ENCODE measurements at regions not wholly inside any gene's neighbourhood (a gene's known extent, or its start where the extent isn't known, plus 50 kb on each side); places are given as distances from the start of the nearest gene placed in this dataset.

DNA sequence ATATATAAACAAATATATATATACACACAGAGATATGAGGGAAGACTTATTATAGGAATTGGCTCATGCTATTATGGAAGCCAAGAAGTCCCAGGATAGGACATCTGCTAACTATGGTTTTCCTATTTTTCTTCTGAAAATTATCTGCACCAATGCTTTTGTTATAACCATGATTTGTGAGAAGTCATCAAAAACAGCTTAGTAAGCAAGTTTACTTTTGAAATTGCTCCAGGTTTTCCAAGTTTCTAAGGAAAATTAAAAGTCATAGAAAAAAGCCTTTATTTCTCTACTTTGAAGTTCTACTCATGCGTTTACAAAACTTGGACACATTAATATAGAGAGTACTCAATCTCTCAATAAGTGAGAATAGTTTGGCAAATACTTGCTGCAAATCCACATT, 213.1 kb downstream of the TRAM1L1 start:
- DNase-seq (ENCODE audit: low spot score), result no peak

DNA sequence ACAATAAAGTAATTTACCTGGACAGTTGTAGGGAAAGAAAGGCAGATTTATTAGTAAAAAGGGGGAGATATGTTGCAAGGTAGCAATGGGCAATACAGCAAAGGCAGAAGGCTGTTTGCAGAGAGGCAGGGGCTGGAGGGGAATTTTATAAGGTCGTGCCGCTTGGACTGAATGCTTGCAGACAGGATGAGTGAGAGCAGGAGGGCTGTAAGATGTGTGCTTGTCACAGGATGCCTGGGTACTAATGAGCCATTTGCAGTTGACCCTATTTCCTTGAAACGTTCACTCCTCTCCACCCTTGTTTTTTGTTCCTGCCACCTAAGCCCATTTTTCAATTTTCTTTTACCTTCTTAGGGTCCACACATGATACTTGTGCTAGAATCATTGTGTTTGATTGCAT, 214.7 kb downstream of the TRAM1L1 start:
- DNase-seq (ENCODE audit: low spot score), result no peak

DNA sequence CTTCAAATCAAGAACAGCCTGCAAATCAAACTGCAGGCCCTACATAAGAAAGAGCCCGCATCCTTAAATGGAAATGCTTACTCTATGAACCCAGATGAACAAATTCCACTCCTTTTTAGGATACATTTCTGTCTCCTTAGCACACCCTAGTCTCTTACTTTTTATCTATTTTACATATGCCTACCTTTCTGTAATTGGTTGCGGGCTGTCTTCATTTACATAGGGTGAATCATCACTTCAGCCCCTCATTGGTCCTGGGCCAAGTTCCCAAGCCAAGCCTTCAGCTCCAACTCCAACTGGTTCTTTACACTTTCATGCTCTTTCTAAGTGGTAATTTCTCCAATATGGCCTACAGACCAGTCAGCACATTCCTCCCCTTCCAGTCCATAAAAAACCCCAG, 219.3 kb downstream of the TRAM1L1 start:
- no peak for DNase-seq (ENCODE audit: low spot score)

DNA sequence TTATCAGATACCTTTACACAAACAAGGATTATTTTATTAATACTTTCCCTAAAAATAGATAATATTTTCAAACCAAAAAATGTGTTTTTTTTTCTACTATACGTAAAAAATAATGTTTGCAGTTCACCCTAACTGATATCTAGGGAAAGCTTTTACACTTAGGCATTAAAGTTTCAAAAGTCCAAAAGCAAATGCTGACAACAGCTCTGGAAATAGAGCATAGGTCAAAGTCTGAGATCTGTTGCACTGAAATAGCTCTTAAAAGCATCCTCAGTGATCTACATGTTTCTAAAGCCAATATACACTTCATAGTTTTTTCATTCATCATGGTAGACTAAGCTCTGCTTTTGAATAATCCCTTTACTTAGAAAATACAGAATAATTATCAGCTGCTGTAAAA, 222.8 kb downstream of the TRAM1L1 start:
- DNase-seq (ENCODE audit: low spot score), result no peak

DNA sequence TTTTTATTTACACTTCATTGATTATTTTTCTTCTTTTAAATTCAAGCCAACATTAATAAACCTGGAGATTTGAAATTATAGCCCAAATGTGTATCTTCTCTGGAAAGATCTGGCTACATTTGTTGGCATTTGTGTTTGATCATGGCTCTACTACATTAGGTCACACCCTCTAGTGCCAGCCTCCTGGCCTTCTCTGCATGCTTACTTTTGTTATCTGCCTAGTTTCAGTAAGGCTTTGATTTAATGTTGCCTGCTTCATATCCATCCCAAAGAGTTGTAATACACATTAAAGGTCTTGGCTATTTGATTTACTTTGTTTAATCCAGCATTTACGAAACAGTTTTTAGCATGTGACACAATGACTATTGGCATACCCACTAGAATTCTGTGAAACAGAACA, 224.5 kb downstream of the TRAM1L1 start:
- DNase-seq (ENCODE audit: low spot score), result no peak

DNA sequence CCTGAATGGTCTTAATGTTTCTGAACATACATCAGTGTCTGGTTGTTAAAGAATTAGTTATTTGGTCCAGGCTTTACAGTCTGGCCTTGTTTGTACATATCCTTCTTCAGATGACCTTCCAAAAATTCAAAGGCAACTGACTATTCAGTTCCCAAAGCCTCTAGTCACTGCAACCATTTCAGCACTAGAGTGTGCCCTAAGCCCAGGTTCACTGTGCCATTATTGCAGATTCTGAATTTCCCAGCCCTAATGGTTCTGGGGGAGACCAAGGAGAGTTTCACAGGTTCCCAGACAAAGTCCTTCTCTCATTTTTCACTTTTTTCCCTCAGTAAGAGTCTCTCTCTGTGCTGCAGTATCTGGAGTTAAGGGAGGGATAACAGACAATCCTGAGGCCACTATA, 235.8 kb downstream of the TRAM1L1 start:
- DNase-seq (ENCODE audit: low spot score), result no peak

DNA sequence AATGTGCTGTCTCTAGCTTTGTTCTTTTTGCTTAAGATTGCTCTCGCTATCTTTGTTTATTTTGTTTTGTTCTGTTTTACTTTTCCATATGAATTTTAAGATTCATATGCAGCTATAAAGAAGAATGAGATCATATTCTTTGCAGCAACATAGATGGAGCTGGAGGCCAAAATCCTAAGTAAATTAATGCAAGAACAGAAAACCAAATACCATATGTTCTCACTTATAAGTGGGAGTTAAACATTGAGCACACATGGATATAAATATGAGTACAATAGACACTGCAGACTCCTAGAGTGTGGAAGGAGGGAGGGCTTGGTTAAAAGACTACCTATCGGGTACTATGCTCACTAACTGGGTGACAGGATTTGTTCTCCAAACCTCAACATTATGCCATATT, 237.8 kb downstream of the TRAM1L1 start:
- DNase-seq (ENCODE audit: low spot score), result no peak

DNA sequence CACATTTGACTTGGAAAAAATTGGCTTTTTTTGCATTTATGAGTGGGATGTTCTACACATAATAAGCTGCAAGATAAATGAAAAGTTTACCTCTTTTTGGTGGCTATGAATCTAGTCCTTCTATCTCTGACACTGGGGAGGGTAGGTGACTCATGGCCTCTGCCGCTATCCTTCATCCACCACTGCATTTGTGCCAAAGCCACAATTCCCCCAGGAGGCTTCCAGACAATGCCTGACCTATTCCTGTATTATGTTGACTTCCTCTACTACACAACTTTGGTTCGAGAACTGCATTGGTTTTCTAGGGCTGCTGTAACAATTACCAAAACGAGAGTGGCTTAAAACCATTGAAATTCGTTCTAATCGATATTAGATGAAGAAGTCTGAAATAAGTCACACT, 245.6 kb downstream of the TRAM1L1 start:
- DNase-seq (ENCODE audit: low spot score), result no peak

DNA sequence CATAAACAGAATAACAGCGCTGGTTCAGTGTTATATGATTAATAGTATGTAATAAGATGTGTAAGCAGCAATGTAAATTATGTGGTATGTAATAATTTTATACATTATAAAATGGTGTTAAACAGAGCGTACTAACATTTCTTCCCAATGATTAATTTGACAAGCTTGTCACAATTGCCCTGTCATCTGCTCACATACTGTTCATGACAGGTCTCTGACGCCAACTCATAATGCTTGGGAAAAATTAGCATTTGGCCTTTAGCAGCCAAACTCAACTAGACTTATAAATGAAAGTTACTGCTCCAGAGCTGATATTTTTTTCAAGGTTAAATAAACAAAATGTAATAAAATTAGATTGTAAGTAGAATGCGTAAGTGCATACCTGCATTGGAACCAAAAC, 246.8 kb downstream of the TRAM1L1 start:
- DNase-seq (ENCODE audit: low spot score), result no peak

DNA sequence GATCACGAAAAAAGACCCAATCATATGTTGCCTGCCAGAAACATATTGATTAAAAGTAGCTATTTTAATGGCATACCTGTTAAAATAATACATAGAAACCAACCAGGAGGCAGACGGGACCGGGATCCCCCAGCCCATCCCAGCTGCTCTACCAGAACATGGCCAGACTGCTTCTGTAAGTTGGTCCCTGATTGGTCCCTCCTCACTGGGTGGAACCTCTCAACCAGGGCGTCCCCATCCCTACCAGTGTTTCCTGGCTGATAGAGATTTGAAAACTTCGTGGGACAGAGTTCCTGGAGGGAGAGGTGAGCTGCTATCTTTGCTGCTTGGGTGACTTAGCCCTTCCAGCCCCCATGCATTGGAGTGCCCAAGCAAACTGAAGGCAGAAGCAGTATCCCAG, 256.2 kb downstream of the TRAM1L1 start:
- DNase-seq (ENCODE audit: low spot score), result no peak

DNA sequence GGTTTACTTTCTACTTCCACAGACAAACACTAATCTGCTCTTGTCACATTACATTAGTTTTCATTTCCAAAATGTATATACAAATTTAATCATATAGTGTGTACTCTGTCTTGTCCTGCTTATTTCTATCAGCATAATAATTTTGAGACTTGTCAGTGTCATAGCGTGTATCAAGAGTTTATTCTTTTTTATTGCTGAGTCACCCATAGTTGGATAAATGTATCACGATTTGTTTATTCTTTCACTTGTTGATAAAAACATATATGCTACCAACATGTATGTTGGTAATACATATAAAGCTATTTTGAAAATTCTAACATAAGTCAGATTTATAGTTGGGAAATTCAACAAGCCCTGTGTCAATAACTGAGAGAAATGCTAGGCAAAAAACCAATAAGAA, 261.2 kb downstream of the TRAM1L1 start:
- no peak for DNase-seq (ENCODE audit: low spot score)

DNA sequence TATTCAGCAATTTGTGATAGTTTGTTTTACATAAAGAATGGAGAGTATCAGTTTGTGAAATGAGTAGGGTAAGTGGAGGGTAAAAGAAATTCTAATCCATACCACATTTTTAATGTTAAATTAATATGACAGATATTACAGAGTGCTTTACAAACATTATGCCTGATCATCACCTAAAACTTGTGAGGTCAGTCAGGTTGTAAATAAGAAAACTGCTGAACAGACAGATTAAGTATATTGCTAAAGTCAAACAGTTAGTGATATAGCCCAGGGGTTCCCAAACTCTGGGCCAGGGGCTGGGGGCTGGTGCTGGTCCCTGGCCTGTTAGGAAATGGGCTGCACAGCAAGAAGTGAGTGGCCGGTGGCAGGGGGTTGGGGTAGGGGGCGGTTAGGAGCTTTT, 273.6 kb downstream of the TRAM1L1 start:
- DNase-seq (ENCODE audit: low spot score), result no peak

DNA sequence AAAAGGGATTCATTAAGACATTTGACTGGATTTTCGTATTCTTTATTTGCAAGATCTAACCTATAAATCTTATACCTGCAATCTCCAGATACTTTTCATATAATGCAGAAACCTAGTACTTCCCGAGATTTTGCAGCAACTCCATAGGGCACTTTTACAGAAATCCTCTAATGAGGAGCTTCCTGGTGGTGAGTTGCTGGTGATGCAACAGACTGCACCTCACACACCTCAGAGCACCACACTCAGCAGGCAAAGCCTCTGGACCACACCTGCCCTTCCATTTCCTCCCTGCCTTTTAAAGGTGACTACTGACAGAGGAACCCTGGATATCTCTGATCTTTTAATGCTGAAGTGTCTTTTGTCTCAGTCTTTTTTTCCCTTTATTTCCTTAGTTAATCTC, 289.4 kb downstream of the TRAM1L1 start:
- DNase-seq (ENCODE audit: low spot score), result no peak

DNA sequence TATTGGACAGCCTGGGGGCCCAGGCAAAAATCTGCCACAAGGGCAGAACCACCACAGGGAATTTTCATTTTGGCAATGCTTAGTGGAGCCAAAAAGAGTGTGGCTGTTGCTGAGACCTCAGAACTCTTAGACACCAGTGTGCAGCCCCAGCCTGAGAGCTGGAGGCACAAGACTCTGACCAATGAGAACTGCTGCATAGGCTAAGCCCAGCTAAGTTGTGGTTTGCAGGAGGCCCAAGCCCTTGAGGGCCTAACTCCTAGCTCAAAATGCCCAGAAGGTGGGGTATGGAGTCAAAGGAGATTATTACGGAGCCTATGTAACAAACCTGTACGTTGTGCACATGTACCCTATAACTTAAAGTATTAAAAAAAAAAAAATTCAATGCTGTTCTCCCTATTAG, 296.7 kb downstream of the TRAM1L1 start:
- no peak for DNase-seq (ENCODE audit: low spot score)

DNA sequence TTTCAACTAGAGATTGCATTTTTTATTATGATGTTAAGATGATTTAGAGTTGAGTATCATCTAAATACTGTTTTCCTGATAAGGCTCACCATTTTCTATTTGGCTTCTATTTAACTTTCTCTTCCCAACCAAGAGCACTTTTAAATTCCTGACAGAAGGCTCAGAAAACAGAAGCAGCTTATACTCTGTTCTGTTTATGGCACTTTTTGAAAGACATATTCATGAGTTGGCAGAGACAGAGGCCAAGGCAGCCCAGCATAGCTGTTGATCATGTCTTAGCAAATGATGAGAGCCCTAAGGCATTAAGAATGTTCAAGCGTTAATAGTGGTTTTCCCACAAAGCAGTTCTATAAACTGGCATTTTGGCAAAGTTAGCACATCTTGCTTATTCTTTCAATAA, 330.3 kb downstream of the TRAM1L1 start:
- DNase-seq (ENCODE audit: low spot score), result no peak

DNA sequence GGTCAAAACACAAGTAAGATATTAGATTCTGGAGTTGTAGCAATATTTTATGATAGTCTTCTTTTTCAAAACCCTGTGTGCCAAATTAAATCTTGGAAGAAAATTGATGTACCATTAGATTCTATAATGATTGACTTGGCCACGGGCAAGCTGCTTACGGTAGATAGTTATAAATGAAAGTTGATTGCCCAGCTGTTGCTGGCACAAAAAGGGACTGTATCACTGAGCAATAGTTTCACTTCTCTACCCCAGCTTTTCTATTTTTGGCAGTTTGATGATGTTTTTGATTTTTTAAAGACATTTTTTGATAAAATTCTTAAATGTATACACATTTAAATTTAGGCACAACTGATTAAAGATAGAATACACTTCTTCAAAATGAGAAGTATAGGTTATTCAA, 333.3 kb downstream of the TRAM1L1 start:
- DNase-seq (ENCODE audit: low spot score), result no peak

DNA sequence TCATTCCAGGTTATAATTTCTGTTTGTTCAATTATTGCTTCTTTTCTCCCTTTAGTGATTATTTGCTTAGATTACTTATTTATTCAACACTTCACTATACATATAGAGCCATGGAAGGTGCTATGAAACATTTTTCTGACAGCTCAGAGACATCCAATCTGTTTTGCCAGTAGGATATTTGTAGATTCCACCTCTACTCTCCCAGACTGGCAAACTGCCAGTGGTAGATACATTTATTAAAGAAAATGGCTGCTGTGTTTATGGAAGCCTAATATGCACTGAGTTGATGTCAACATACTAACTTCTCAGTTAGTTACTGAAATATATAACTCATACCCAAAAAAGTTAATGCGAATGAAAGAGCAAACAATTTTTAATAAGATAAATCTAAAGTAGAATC, 348.6 kb downstream of the TRAM1L1 start:
- no peak for DNase-seq (ENCODE audit: low spot score)

DNA sequence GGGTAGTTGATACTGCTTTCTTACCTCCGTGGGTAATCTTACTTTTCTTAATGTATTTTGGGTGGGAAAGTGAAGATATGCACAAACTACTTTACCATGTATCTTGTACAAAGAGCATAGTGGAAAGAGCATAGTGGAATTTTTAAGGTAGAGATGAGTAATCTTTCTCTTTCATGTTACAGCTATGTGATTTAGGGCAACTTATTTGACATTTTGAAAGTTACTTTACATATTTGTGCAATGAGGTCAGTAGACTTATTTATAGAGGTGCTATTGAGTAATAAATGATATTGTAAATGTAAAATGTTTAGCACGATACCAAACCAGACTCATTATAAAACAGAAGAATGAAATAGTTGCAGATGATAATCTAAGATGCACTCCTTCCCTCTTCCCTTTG, 351.2 kb downstream of the TRAM1L1 start:
- DNase-seq (ENCODE audit: low spot score), result no peak

DNA sequence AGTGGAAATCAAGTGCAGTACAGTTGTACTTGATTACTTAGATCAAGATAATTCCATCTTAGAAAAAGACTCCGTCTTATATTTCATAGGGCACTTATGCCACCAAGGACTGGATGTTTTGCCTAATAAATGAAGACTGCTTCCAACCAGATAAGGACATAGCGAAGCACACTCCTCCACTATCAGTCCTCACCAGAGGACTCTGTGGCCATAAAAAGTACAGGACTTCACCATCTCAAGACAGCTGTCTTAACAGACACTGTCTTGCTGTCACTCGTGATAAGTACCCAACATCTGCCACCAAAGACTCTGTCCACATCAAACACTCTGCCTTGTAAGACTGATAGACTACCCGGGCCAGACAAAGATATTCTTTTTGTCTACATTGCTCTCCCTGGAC, 352.0 kb downstream of the TRAM1L1 start:
- DNase-seq (ENCODE audit: low spot score), result no peak

DNA sequence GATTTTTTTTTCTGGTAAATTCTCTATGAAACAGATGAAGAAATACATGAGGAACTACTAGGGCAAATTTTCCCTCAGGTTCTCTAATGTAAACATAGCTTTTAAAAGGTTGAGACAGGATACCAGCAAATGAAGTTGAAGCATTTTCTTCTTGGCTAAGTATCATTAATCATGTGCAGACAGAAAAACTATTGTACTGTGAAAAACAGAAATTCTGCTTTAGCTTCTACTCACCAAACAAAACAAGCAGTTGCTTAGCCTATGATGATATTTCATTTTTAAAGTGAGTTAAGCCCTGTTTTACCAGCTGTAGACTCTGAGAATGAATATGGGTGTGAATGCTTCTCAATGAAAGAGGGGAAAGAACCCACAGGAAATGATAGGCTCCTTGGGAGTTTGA, 358.9 kb downstream of the TRAM1L1 start:
- no peak for DNase-seq (ENCODE audit: low spot score)

DNA sequence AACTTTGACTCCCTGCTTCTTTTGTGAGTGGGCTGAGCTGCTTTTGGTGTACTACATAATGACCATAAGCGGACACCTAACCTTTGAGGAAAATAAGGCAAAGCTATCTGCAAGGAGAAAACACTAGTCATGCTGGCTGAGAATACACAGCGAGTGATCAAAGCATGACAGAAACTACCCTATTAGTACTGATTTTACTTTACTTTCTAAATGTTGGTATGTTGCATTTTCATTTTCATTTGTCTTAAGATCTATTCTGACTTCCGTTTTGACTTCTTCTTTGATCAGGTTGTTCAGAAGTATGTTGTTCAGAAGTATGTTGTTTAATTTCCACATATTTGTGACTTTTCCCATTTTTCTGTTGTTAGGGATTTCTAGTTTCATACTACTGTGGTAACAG, 361.1 kb downstream of the TRAM1L1 start:
- no peak for DNase-seq (ENCODE audit: low spot score)

DNA sequence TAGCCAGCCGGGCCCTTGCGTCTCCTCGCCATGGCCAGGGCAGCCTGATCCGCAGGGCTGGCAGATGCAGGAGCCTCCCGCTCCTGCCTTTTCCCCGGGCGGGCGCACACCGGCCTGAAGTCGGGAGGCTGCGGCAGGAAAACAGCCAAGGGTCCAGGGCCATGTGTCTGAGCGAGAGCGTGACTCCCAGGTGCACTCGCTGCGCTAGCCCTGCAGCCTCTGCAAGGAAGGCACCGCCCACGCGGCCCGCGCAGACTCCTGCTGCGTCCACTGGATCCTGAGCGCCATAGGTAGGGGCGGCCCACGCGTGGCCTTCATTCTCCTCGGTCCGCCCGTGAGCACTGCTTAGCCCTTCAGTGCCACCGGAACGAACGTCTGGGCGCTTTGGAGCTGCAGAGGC, 379.9 kb downstream of the TRAM1L1 start:
- DNase-seq (ENCODE audit: low spot score), result no peak

DNA sequence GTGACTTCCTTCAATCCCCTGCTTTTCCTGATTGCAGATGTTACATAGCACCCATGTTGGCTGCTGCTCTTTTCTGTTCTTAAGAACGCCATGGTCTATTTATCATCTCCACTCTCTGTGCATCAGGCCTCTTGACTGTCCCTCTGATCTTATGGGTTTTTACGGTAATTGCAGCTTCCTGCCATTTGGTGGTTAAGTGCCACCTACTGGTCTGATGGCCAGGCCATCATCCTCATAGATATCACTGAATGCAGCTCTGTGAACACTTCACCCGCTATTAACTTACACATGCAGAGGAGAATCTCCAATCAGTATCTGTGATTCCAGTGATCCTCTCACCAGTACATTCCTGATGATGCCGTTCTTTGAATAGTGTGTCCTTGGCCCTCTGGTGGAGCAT, 382.4 kb downstream of the TRAM1L1 start:
- no peak for DNase-seq (ENCODE audit: low spot score)

DNA sequence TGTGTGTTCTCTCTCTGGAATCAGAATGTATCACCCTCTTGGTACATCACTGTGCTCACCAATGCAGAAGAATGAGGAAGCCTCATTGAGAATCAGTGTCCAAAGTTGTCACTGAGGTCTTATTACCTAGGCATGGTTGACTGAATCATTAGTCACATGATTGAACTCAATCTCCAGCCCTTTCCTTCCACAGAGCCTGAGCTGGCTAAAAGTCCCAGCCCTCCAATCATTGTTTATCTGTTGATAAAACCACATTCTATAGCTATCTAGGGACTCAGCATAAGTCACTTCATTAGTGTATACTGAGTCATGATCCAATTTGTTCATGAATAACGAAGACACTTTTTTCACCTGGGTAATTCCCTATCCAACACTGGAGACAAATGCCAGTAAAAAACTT, 396.8 kb downstream of the TRAM1L1 start:
- no peak for DNase-seq (ENCODE audit: low spot score)

DNA sequence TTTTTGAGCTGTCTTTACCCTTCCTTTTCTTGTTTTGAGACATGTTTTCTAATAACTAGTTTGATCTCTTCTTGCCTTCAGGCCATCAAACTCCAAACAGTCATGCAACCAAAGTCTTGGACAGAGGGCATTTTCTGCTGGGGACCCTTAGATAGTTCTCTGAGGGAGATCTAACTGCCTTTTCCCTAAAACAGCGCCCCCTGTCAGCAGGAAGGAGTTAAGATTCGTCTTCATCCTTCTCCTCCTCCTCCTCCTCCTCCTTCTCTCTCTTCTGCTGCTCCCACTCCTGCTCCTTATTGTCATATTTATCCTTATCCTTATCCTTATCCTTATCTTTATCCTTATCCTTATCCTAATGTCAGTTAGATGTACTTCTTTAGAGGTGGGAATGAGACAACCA, 417.2 kb downstream of the TRAM1L1 start:
- no peak for DNase-seq (ENCODE audit: low spot score)

DNA sequence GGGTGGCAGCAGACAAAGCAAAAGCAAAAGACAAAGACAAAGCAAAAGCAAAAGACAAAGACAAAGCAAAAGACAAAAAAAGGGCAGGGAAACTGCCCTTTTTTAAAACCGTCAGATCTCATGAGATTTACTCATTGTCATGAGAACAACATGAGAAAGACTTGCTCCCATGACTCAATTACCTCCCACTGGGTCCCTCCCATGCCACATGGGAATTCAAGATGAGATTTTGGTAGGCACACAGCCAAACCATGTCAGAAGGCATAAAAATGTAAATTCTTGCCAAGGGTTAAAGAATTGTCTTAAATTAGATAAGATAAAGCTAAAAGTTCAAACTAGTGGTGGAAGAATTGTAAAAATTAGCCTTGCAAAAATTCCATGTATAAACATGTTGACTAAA, 419.7 kb downstream of the TRAM1L1 start:
- no peak for DNase-seq (ENCODE audit: low spot score)

Data from CD4-positive, alpha-beta T cell treated with Interleukin-6 at 100 ng/mL for 8 hours (primary cell).